ENCODE measurements at regions not wholly inside any gene's neighbourhood (a gene's known extent, or its start where the extent isn't known, plus 50 kb on each side); places are given as distances from the start of the nearest gene placed in this dataset.

GRCh38 chr15:39443659-39444219 lies 137.1 kb upstream of the THBS1 start:
- no peak for DNase-seq

DNA sequence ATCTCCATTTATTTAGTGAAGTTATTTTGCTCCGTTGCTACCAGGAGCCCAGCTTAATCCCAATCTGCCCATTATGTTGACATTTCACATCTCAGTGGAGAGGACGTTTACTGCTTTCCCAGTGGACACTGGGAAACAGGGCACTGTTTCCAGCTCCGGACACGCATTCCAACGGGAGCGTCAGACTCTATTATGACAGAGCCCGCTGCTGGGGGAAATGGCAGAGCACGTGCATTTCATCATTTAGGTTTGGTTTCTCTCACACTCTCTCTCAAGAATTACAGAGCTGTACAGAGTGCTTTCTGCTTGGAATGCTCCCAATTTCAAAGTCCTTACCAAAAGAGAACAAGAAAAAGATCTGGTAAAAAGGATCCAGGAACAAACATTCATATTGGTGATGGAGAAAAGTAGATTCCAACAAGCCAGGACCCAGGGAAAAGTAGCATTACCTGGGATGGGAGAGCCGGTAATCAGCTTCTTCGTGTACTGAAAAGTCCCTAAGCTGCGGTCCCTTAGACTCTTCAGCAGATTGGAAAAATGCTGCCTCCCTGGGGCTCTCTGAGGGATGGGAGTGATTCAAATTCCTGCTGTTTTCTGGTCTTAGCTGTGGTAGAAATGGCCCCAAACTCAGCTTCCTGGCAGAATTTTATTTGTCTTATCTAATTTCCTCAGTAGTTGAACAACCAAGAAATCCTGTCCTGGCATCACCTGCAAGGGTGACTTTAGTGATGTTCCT lies 136.0 kb upstream of the THBS1 start:
- no peak for DNase-seq

DNA sequence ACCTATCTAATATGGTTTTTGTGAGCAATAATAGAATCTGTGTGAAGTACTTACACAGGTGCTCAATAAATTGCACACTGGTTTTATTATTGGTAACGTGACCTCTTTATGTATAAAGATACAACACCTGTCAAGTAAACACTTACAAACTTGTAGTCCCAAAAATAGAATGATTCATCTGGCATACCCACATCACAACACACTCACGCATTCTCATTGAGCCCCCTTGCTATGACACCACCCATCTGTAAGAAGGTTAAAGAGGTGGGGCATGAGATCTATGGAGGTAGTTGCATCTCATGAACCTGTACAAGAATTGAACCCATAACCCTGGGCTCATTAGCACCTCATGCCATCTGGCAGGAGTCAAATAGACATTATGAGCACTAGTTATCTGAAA lies 134.9 kb upstream of the THBS1 start:
- no peak for DNase-seq

- DNase-seq = no peak
These were observed 133.5 kb upstream of the THBS1 start for GRCh38 chr15:39447346-39447745.

DNA sequence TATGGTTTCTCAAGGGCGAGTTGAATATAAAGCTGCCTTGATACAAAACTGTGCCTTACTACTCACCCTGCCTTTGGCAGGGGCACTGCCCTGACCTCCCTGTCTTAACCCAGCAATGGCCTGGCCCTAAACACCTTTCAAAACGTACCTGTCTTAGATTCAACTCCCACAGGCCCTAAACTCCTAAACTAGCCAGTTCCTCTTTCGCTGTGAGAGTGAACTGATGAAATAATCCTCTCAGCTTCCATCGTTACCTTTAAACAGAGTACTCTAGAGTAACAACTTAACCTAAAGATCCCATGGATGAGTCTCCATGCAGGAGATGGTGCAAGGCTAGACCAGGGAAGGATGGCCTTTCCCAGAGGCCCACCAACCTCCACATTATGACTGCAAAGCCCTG lies 133.0 kb upstream of the THBS1 start:
- DNase-seq = no peak

DNA sequence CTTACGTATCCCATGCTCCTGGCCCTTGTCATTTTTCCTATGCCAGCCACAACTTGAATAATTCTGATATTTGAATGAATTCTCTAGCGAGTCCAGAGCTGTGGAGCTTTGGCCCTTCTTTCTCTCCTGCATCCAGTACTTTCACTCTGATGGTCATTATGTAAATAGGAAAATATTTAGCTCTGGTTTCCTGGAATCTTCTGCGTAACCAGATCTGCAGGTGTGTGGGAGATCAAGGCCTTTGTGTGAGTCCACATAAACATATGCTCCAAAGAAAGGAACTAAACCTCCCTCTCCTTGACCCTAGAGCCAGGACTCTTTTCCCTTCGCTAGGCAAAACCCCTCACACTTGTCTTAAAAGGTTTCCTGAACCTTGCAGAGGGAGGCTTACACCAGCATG lies 132.5 kb upstream of the THBS1 start:
- DNase-seq = no peak

DNA sequence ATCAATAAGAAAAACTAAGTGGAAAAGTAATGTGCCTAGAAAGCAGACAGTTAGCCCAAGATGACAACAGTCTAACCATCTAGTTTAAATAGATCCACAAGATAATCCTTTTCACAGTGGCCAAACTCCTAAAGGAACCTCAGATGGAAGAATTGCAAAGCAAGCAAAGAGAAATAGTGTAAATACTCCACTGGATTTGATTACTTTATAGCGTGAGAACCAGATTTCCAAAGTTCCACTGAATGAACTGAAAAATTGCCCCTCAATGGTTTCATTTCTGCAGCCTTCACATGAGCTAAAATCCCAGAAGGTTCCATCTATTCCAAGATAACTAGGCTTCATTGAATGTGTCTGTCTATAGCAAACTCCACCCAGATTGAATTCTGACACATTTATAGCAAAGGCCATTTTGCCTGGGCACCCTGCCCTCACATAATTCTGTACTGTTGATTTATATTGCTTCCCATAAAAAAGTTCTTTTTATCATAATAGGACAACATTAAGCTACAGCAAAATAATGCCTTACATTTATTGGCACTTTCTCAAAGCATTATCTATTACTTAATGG lies 129.7 kb upstream of the THBS1 start:
- DNase-seq = no peak

- no peak for DNase-seq
These were observed 129.0 kb upstream of the THBS1 start for GRCh38 chr15:39451871-39452270.

DNA sequence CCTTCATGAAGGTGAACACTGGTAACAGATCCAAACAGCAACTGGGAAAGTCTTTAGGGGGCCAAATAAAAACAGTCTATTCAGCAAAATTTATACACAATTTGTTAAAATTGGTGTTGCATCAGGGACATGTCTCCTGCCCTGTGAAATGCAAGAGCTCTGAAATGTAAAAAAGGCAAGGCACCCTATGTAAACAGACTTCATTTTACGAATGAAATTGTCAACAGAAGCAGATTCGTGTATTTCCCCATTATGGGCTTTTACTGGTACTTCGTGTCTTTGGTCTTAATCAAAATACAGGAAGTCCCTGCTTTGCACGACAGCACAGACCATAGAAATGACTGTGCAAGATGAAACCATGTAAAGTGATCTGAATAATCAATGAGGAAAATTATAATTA lies 127.3 kb upstream of the THBS1 start:
- DNase-seq = no peak

GRCh38 chr15:39454189-39454986 lies 126.5 kb upstream of the THBS1 start:
- DNase-seq = no peak

DNA sequence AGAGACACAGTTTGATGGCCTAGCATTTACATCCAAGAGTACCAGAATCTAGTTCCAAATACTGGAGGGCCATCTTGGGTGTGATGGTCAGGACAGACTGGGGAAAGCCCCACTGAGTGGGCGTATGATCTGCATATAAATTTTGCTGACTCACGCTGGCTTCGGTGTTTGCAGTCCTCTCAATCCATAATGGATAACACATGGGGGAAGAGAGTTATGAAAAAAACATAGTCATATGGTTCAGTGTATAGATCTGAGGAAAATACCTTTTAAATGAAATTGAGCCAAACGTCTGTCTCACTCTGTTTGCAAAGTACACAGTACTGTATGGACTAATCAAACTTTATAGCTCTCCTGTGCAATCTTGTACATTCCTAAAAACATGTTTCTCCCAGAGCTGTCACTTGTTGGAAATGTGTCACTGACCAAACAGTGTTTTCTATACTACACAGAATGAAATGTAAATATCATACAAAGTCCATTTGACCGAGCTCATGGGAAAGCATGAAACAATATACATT lies 125.3 kb upstream of the THBS1 start:
- no peak for DNase-seq

DNA sequence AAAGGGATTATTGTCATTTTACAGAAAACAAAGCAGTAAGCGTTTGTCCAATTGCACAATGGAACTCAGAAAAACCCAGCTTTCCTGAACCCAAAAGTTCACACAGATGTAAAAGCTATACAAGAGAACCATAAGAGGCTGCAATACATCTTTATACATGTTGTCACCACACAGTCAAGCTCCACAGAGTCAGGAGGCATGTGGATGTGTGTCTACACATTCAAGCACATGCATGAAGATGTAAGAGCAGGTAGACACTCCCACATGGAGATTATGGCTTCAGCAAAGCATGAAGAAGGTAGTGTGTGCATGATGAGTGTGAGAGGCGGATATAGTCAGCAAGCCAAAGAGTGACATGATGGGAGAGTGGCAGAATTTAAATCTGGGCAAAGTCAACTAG lies 124.7 kb upstream of the THBS1 start:
- DNase-seq = no peak

DNA sequence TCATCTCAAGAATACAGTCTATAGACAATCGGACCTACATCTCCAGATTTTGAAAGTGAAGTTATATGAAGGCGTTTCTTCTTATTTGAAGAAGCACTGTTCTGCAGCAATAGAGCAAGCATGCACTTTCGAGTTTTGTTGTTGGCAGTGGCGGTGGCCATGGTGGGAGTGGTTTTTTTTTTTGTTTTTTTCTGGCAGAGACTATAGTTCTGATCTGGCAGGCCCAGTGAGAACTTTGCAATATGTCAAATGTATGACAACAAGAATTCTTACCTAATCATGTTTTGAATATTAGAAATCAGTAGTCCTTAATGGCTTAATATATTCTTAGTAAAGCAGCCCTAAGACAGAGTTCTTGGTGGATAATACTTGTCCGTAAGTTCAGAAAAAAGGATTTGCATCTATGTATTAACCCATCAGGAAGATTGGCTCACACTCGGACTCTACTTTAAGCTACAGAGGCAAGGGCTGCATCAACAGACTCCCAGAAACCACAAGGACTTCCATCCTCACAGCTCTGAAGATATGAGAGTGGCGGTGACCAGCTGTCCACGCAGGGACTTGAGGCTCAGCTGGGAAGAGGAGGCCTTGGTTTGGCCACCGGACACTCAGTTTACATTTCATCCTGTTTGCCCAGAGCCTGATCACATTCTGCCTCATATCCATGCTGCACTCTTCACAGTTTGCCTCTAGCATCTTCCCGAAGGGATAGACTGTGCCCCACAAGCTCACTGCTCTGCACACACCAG lies 124.1 kb upstream of the THBS1 start:
- no peak for DNase-seq

DNA sequence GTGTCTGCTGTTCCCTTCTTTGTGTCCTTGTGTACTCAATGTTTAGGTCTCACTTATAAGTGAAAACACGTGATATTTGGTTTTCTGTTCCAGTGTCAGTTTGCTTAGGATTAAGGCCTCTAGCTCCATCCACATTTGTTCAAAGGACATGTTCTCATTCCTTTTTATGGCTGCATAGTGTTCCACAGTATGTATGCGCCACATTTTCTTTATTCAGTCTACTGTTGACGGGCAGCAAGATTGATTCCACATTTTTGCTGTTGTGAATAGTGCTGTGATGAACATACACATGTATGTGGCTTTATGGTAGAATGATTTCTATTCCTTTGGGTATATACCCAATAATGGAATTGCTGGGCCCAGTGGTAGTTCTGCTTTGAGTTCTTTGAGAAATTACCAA lies 122.7 kb upstream of the THBS1 start:
- DNase-seq = no peak

DNA sequence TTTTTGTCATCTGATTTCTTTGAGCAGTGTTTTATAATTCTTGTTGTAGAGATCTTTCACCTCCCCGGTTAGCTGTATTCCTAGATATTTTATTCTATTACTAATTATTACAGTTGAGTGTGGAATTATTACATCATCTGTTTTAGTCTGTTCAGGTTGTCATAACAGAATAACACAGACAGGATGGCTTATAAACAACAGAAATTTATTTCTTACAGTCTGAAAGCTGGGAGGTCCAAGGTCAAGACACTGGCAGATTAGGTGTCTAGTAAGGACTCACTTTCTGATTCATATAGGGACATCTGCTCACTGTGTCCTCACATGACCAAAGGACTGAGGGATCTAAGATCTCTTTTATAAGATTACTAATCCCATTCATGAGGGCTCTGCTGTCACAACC lies 121.3 kb upstream of the THBS1 start:
- DNase-seq = no peak

DNA sequence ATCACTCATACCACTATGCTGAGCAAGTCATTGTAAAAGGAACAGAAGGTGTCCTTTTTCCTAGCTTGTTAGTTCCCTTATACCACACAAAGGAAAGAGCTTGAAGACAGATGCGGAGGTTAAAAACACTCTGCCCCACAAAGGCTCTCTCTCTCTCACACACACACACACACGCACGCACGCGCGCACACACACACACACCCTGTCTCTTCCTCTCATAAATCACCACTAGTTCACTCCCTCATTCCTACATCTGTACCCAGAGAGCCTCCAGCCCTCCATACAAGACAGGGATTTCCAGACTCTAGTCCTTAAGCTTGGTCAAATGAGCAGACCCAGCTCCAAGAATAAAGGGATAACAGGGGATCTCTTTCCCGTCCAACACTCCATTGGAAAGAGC lies 120.1 kb upstream of the THBS1 start:
- DNase-seq = no peak

- no peak for DNase-seq
These were observed 119.2 kb upstream of the THBS1 start for GRCh38 chr15:39461536-39462130.

DNA sequence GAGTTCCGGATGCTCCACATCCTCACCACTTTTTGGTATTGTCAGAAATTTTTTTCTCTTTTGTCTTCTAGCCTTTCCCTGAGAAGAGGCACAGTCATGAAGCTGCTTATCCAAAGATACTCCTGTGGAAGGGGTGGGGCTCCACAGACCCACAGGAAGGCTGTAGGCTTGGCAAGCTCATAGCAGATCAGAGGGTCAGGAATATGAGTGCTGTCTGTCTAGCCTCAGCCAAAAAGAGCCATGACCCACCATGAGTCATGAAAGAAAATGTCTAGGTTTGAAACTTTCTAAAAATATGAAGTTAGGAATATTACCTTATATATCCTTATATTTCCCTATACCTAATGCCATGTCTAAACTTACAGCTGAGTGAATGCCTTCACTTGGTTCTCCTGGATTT lies 118.2 kb upstream of the THBS1 start:
- no peak for DNase-seq

DNA sequence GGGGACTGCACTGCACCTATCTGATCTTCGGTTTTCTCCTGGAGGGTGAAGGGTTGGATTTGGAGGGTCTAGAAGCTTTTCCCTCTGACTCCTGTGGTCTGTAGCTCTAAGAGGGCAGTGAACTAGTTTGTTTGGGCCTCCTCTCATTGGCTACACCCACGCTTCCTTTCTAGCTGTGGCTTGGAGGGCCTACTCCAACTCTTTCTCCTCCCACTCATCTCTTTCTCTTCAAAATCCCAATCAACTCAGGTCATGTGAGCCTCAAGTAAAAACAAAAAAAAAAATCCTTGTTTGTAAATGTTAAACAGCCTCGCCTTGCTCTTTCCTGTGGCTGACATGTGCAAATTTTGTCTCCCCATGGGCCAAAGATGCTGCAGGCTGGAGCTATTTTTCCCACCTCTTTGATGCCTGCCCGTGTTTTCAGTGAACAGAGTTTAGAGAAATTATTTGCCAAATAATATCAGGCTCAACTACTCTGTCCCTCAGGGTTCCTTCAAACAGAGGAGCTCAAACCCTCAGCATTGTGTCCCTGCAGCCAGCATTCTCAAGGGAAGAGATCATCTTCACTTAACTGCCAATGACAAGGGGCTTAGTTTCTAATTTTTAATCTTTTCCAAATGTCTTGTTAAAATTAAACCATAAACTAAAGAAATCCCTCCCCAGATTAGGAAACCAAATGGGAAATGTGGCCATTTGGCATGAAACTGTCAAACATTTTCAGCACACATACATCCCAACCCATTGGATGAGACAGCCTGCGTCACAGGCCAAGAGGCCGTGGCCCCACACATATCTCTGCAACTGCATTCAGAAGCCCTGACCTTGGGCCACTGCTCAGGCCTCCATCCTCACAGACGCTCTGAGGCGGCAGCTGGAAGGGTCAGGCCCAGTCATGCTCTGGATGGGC lies 114.8 kb upstream of the THBS1 start:
- DNase-seq = no peak

- no peak for DNase-seq
These were observed 114.2 kb upstream of the THBS1 start for GRCh38 chr15:39466750-39467105.

- no peak for DNase-seq
These were observed 112.5 kb upstream of the THBS1 start for GRCh38 chr15:39468331-39468730.

- DNase-seq = no peak
These were observed 112.1 kb upstream of the THBS1 start for GRCh38 chr15:39468828-39469227.
